Neuronal stem cell (in vitro differentiated cells): ENCODE measurements at regions not wholly inside any gene's neighbourhood (a gene's known extent, or its start where the extent isn't known, plus 50 kb on each side); places are given as distances from the start of the nearest gene placed in this dataset.

ENCODE experiments used
- DNase-seq: peaks from one replicate; pipeline ENCODE4 v3.0.0-alpha.2; 2013; ENCODE audit warnings: low spot score
- H2AFZ ChIP-seq: one replicate; pipeline ENCODE4 v1.6.1; 2013; ENCODE audit warnings: mild to moderate bottlenecking, low read length, inconsistent platforms
- H2AK5ac ChIP-seq: 2 replicates; pipeline ENCODE4 v1.6.1; 2013; ENCODE audit warnings: low read depth, mild to moderate bottlenecking, inconsistent platforms, low read length, moderate library complexity, mixed read lengths
- H2BK120ac ChIP-seq: 2 replicates; pipeline ENCODE4 v1.6.1; 2013; ENCODE audit warnings: low read depth, mild to moderate bottlenecking, inconsistent platforms, low read length, moderate library complexity, mixed read lengths
- H2BK12ac ChIP-seq: one replicate; pipeline ENCODE4 v1.6.1; 2013; ENCODE audit warnings: low read length, inconsistent platforms
- H2BK15ac ChIP-seq: 2 replicates; pipeline ENCODE4 v1.6.1; 2013; ENCODE audit warnings: mild to moderate bottlenecking, low read length, inconsistent platforms, mixed read lengths
- H2BK5ac ChIP-seq: one replicate; pipeline ENCODE4 v1.6.1; 2013; ENCODE audit warnings: inconsistent platforms, mild to moderate bottlenecking, low read length, moderate library complexity
- H3K14ac ChIP-seq: one replicate; pipeline ENCODE4 v1.6.1; 2013; ENCODE audit warnings: low read length, inconsistent platforms
- H3K18ac ChIP-seq: 2 replicates; pipeline ENCODE4 v1.6.1; 2013; ENCODE audit warnings: low read length, inconsistent platforms
- H3K23ac ChIP-seq: 2 replicates; pipeline ENCODE4 v1.6.1; 2013; ENCODE audit warnings: low read depth, mild to moderate bottlenecking, mixed read lengths, low read length, inconsistent platforms; ENCODE audit not compliant: poor library complexity
- H3K27ac ChIP-seq: replicated peaks from 3 replicates; pipeline ENCODE4 v1.5.1; 2013; ENCODE audit warnings: low read length, inconsistent platforms
- H3K27me3 ChIP-seq, 3 experiments: 2 replicates each; pipeline ENCODE4 v1.6.1; 2013; ENCODE audit warnings: low read length in 3 of 3, mild to moderate bottlenecking in 2 of 3, inconsistent platforms in 1 of 3, low read depth in 1 of 3, mixed read lengths in 1 of 3, moderate library complexity in 1 of 3; ENCODE audit not compliant: control insufficient read depth in 3 of 3, insufficient read depth in 3 of 3
- H3K36me3 ChIP-seq, 2 donors: replicated peaks in 1 of 2; 2 replicates each; pipeline ENCODE4 v1.6.1; 2013; ENCODE audit warnings: low read length in 2 of 2; ENCODE audit not compliant: control insufficient read depth in 2 of 2, insufficient read depth in 2 of 2
- H3K4ac ChIP-seq: 2 replicates; pipeline ENCODE4 v1.6.1; 2013; ENCODE audit warnings: inconsistent platforms, mild to moderate bottlenecking, low read length, moderate library complexity
- H3K4me1 ChIP-seq, 2 donors: 1 replicate in 1 of 2; 2 replicates in 1 of 2; pipeline ENCODE4 v1.6.1; 2013; ENCODE audit warnings: low read length in 2 of 2, low read depth in 1 of 2; ENCODE audit not compliant: control insufficient read depth in 2 of 2, insufficient read depth in 1 of 2
- H3K4me2 ChIP-seq: one replicate; pipeline ENCODE4 v1.6.1; 2013; ENCODE audit warnings: mild to moderate bottlenecking, low read length, inconsistent platforms; ENCODE audit not compliant: insufficient read depth, poor library complexity, severe bottlenecking
- H3K4me3 ChIP-seq, 2 donors: 2 replicates each; pipeline ENCODE4 v1.5.1; 2013; ENCODE audit warnings: low read length in 2 of 2, mild to moderate bottlenecking in 2 of 2, inconsistent platforms in 1 of 2, moderate library complexity in 1 of 2
- H3K79me1 ChIP-seq: one replicate; pipeline ENCODE4 v1.6.1; 2013; ENCODE audit warnings: low read depth, mild to moderate bottlenecking, inconsistent platforms, low read length, moderate library complexity
- H3K9ac ChIP-seq: one replicate; pipeline ENCODE4 v1.6.1; 2013; ENCODE audit warnings: mild to moderate bottlenecking, low read depth, low read length, inconsistent platforms; ENCODE audit not compliant: poor library complexity
- H3K9me3 ChIP-seq, 2 donors: replicated peaks in 1 of 2; 2 replicates each; pipeline versions ENCODE3 to v1.6.1; 2013; ENCODE audit warnings: low read length in 2 of 2, mild to moderate bottlenecking in 2 of 2, inconsistent platforms in 1 of 2, low read depth in 1 of 2, mixed read lengths in 1 of 2, moderate library complexity in 1 of 2; ENCODE audit not compliant: control insufficient read depth in 2 of 2, insufficient read depth in 1 of 2
- H4K8ac ChIP-seq: one replicate; pipeline ENCODE4 v1.6.1; 2013; ENCODE audit warnings: low read depth, mild to moderate bottlenecking, inconsistent platforms, low read length, moderate library complexity
- H4K91ac ChIP-seq: one replicate; pipeline ENCODE4 v1.6.1; 2013; ENCODE audit warnings: low read length, low read depth, mild to moderate bottlenecking, inconsistent platforms; ENCODE audit not compliant: poor library complexity
- WGBS, 2 donors: extraction: QIAGEN DNeasy Blood & Tissue Kit; methylation state at CpG; one replicate each; pipeline ENCODE4 v1.1.7; 2013; ENCODE audit warnings: missing lambda C conversion rate in 2 of 2, mixed read lengths in 1 of 2; ENCODE audit not compliant: insufficient read length in 2 of 2, insufficient replicate concordance in 1 of 2; ENCODE audit errors: extremely low coverage in 2 of 2; 5-methylcytosine and 5-hydroxymethylcytosine counted together

- H3K4me3 ChIP-seq = no peak overlapping the region
- no peak overlapping the region for H2BK15ac ChIP-seq
- no peak overlapping the region for H3K9ac ChIP-seq
- no peaks in the 10 kb centered on the region for H3K27me3 ChIP-seq
- no peak overlapping the region for H3K27ac ChIP-seq
- no peak overlapping the region for H2AFZ ChIP-seq
- H2BK120ac ChIP-seq = no peak overlapping the region
- no peak overlapping the region for H2AK5ac ChIP-seq
- no peak overlapping the region for H3K4ac ChIP-seq
- no peaks in the 10 kb centered on the region for H3K4me1 ChIP-seq
- H2BK12ac ChIP-seq = no peak overlapping the region
- no peak overlapping the region for H4K91ac ChIP-seq
- no peak overlapping the region for H3K18ac ChIP-seq
- no peak for DNase-seq
- no peak overlapping the region for H3K4me2 ChIP-seq
- no CpG with 5 or more reads among the region's 5 CpGs for WGBS, 2 donors
- H3K14ac ChIP-seq = no peak overlapping the region
- H2BK5ac ChIP-seq = no peak overlapping the region
- no peaks in the 10 kb centered on the region for H3K9me3 ChIP-seq
- H4K8ac ChIP-seq = no peak overlapping the region
- no peaks in the 10 kb centered on the region for H3K36me3 ChIP-seq
- H3K23ac ChIP-seq = no peak overlapping the region
- no peaks in the 10 kb centered on the region for H3K79me1 ChIP-seq
Observed at GRCh38 chr16:54480429-54480828, 193.8 kb upstream of the IRX3 start.

- Histone ChIP-seq H3K4me2 (no peak overlapping the region), H3K4me3 (no peak overlapping the region), H2AFZ (no peak overlapping the region), H3K9ac (no peak overlapping the region), H2BK12ac (no peak overlapping the region), H3K27ac (no peak overlapping the region), H3K14ac (no peak overlapping the region), H3K4ac (no peak overlapping the region), H4K91ac (no peak overlapping the region), H3K36me3 (no peaks in the 10 kb centered on the region), H2AK5ac (no peak overlapping the region), H3K23ac (no peak overlapping the region), H2BK15ac (no peak overlapping the region), H3K4me1 (no peaks in the 10 kb centered on the region), H3K9me3 (no peaks in the 10 kb centered on the region), H2BK5ac (no peak overlapping the region), H3K18ac (no peak overlapping the region), H3K27me3 (no peaks in the 10 kb centered on the region), H4K8ac (no peak overlapping the region), H3K79me1 (no peaks in the 10 kb centered on the region), H2BK120ac (no peak overlapping the region)
- WGBS, 2 donors = no CpG with 5 or more reads among the region's 1 CpG
- no peak for DNase-seq
Observed at GRCh38 chr16:54479546-54479945, 193.0 kb upstream of the IRX3 start.

- no peaks in the 10 kb centered on the region for H3K4me1 ChIP-seq
- no CpG with 5 or more reads among the region's 6 CpGs for WGBS, 2 donors
- H2BK12ac ChIP-seq = no peak overlapping the region
- no peaks in the 10 kb centered on the region for H3K9me3 ChIP-seq
- H2BK120ac ChIP-seq = no peak overlapping the region
- no peak overlapping the region for H3K4me3 ChIP-seq
- H3K9ac ChIP-seq = no peak overlapping the region
- no peak for DNase-seq
- H2BK15ac ChIP-seq = no peak overlapping the region
- H2BK5ac ChIP-seq = no peak overlapping the region
- no peak overlapping the region for H3K14ac ChIP-seq
- H3K79me1 ChIP-seq = no peaks in the 10 kb centered on the region
- H2AFZ ChIP-seq = no peak overlapping the region
- H4K8ac ChIP-seq = no peak overlapping the region
- no peak overlapping the region for H4K91ac ChIP-seq
- H3K4ac ChIP-seq = no peak overlapping the region
- no peak overlapping the region for H3K27ac ChIP-seq
- H3K23ac ChIP-seq = no peak overlapping the region
- H3K18ac ChIP-seq = no peak overlapping the region
- no peaks in the 10 kb centered on the region for H3K36me3 ChIP-seq
- no peaks in the 10 kb centered on the region for H3K27me3 ChIP-seq
- no peak overlapping the region for H3K4me2 ChIP-seq
- H2AK5ac ChIP-seq = no peak overlapping the region
Observed at GRCh38 chr16:54477714-54478113, 191.1 kb upstream of the IRX3 start.

GRCh38 chr16:54475019-54475601 is 188.5 kb upstream of the IRX3 start:
- Histone ChIP-seq H3K23ac (no peak overlapping the region), H2AFZ (no peak overlapping the region), H3K18ac (no peak overlapping the region), H3K27me3 (no peaks in the 10 kb centered on the region), H2AK5ac (no peak overlapping the region), H3K9me3 (no peaks in the 10 kb centered on the region), H4K91ac (no peak overlapping the region), H4K8ac (no peak overlapping the region), H2BK5ac (no peak overlapping the region), H3K36me3 (no peaks in the 10 kb centered on the region), H3K4ac (no peak overlapping the region), H2BK120ac (no peak overlapping the region), H3K4me2 (no peak overlapping the region), H3K4me3 (no peak overlapping the region), H3K9ac (no peak overlapping the region), H3K4me1 (peaks cover 0 to 2% of the 10 kb centered on the region in 2 donors), H2BK15ac (no peak overlapping the region), H3K27ac (no peak overlapping the region), H2BK12ac (no peak overlapping the region), H3K14ac (no peak overlapping the region), H3K79me1 (no peaks in the 10 kb centered on the region)
- no CpG with 5 or more reads among the region's 5 CpGs for WGBS, 2 donors
- DNase-seq = no peak
